Osteocyte (in vitro differentiated cells): ENCODE measurements at regions not wholly inside any gene's neighbourhood (a gene's known extent, or its start where the extent isn't known, plus 50 kb on each side); places are given as distances from the start of the nearest gene placed in this dataset.

Experiments
- DNase-seq: peaks from one replicate; pipeline ENCODE4 v3.0.0; 2021; ENCODE audit warnings: mixed read lengths; ENCODE audit not compliant: unreplicated experiment; ENCODE audit errors: extremely low spot score
- H3K27ac Mint-ChIP-seq: one replicate; pipeline ENCODE4 v1.8.0; 2021; ENCODE audit warnings: mild to moderate bottlenecking, mixed read lengths; ENCODE audit not compliant: unreplicated experiment
- H3K27me3 Mint-ChIP-seq: one replicate; pipeline ENCODE4 v1.8.0; 2021; ENCODE audit warnings: mixed read lengths; ENCODE audit not compliant: unreplicated experiment
- H3K36me3 Mint-ChIP-seq: one replicate; pipeline ENCODE4 v1.8.0; 2021; ENCODE audit warnings: mixed read lengths; ENCODE audit not compliant: unreplicated experiment
- H3K4me1 Mint-ChIP-seq: one replicate; pipeline ENCODE4 v1.8.0; 2021; ENCODE audit warnings: mixed read lengths; ENCODE audit not compliant: unreplicated experiment
- H3K4me3 Mint-ChIP-seq: one replicate; pipeline ENCODE4 v1.8.0; 2021; ENCODE audit warnings: mild to moderate bottlenecking, moderate library complexity, mixed read lengths; ENCODE audit not compliant: unreplicated experiment
- H3K9me3 Mint-ChIP-seq: one replicate; pipeline ENCODE4 v1.8.0; 2021; ENCODE audit warnings: mixed read lengths; ENCODE audit not compliant: unreplicated experiment
- TF ChIP-seq, protein P1 (sequence below): fragments of 200-600 bp; sonication (generic); IDR thresholded peaks from 2 replicates; pipeline ENCODE4 v1.5.0; 2021; ENCODE audit warnings: antibody characterized with exemption, mild to moderate bottlenecking, moderate library complexity

DNA sequence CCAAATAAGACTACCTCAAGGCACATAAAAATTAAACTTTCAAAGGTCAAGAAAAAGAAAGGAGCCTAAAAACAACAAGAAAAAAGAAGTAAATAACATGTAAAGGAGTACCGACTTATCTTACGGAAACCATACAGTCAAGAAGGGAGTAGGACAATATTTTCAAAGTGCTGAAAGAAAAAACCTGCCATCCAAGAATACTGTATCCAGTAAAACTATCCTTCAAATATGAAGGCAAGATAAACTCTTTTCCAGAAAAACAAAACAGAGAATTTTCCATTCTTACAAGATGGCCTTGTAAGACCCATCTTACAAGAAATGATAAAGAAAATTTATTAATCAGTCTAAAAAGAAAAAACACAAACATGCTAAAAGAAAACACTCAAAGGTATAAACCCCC lies 302.2 kb downstream of the LMBRD1 start:
- H3K4me3 Mint-ChIP-seq = no peak overlapping the region
- TF ChIP-seq, protein P1, sequence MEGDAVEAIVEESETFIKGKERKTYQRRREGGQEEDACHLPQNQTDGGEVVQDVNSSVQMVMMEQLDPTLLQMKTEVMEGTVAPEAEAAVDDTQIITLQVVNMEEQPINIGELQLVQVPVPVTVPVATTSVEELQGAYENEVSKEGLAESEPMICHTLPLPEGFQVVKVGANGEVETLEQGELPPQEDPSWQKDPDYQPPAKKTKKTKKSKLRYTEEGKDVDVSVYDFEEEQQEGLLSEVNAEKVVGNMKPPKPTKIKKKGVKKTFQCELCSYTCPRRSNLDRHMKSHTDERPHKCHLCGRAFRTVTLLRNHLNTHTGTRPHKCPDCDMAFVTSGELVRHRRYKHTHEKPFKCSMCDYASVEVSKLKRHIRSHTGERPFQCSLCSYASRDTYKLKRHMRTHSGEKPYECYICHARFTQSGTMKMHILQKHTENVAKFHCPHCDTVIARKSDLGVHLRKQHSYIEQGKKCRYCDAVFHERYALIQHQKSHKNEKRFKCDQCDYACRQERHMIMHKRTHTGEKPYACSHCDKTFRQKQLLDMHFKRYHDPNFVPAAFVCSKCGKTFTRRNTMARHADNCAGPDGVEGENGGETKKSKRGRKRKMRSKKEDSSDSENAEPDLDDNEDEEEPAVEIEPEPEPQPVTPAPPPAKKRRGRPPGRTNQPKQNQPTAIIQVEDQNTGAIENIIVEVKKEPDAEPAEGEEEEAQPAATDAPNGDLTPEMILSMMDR = no peak
- no peaks in the 10 kb centered on the region for H3K36me3 Mint-ChIP-seq
- no peaks in the 10 kb centered on the region for H3K27me3 Mint-ChIP-seq
- no peak for DNase-seq
- no peak overlapping the region for H3K27ac Mint-ChIP-seq
- peaks cover 15% of the 10 kb centered on the region for H3K9me3 Mint-ChIP-seq
- no peaks in the 10 kb centered on the region for H3K4me1 Mint-ChIP-seq

- no peak for DNase-seq
- H3K36me3 Mint-ChIP-seq = no peaks in the 10 kb centered on the region
- no peak overlapping the region for H3K27ac Mint-ChIP-seq
- no peaks in the 10 kb centered on the region for H3K4me1 Mint-ChIP-seq
- no peaks in the 10 kb centered on the region for H3K27me3 Mint-ChIP-seq
- peaks cover 29% of the 10 kb centered on the region for H3K9me3 Mint-ChIP-seq
- TF ChIP-seq, protein P1 = no peak
- no peak overlapping the region for H3K4me3 Mint-ChIP-seq
Measured at GRCh38 chr6:69489970-69490369, 306.8 kb downstream of the LMBRD1 start.

GRCh38 chr6:69487688-69488087 lies 309.1 kb downstream of the LMBRD1 start:
- no peak for DNase-seq
- no peaks in the 10 kb centered on the region for H3K36me3 Mint-ChIP-seq
- H3K27ac Mint-ChIP-seq = no peak overlapping the region

DNA sequence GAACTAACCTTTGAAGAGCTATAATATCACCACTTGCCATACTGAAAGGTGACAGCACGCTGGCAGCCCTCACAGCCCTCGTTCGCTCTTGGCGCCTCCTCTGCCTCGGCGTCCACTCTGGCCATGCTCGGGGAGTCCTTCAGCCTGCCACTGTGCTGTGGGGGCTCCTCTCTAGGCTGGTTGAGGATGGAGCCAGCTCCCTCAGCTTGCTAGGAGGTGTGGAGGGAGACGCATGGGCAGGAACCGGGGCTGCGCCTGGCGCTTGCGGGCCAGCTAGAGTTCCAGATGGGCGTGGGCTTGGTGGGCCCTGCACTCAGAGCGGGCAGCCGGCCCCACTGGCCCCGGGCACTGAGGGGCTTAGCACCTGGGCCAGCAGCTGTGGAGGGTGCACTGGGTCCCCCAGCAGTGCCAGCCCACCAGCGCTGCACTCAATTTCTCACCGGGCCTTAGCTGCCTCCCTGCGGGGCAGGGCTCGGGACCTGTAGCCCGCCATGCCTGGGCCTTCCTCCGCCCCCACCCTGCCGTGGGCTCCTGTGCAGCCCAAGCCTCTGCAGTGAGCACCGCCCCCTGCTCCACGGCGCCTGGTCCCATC lies 329.7 kb downstream of the LMBRD1 start:
- Mint-ChIP-seq H3K4me3 (no peak overlapping the region), H3K4me1 (no peaks in the 10 kb centered on the region), H3K27ac (no peak overlapping the region), H3K36me3 (no peaks in the 10 kb centered on the region), H3K27me3 (peaks cover 9% of the 10 kb centered on the region), H3K9me3 (peaks cover 4% of the 10 kb centered on the region)
- TF ChIP-seq, protein P1 = no peak
- DNase-seq = no peak

More at GRCh38 chr6:69487688-69488087, 309.1 kb downstream of the LMBRD1 start:
- Mint-ChIP-seq H3K4me1 (no peaks in the 10 kb centered on the region), H3K9me3 (peaks cover 20% of the 10 kb centered on the region), H3K27me3 (no peaks in the 10 kb centered on the region), H3K4me3 (no peak overlapping the region)
- TF ChIP-seq, protein P1 = peak; percentile 30

DNA sequence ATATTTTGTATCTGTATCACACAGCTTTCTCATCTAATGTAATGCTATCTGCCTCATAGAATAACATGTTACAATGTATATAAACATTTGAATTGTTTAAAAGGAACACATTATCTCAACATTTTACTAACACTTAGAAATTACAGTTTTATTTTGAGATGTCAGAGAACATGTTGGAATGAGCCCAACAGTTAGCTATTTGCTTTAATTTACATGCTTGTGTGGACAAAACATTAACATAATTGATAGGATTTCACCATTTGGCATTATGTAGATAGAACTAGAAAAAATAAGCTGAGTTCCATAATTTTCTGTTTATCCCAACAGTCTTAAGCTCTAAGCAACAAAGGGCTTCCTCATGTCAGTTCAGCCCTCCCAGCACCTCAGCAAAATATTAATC lies 330.9 kb downstream of the LMBRD1 start:
- Mint-ChIP-seq H3K9me3 (peaks cover 4% of the 10 kb centered on the region), H3K36me3 (no peaks in the 10 kb centered on the region), H3K4me3 (no peak overlapping the region), H3K27ac (no peak overlapping the region), H3K27me3 (peaks cover 12% of the 10 kb centered on the region), H3K4me1 (no peaks in the 10 kb centered on the region)
- TF ChIP-seq, protein P1 = no peak
- no peak for DNase-seq
